NCI-H526 (cell line): ENCODE measurements at regions not wholly inside any gene's neighbourhood (a gene's known extent, or its start where the extent isn't known, plus 50 kb on each side); places are given as distances from the start of the nearest gene placed in this dataset.

Experiments
- DNase-seq, 2 experiments: peaks; one replicate each; lab custom pipeline; 2025; lab: John Stamatoyannopoulos, UW

- DNase-seq, result no peak
Observed at GRCh38 chr5:40385544-40385943, 294.2 kb upstream of the PTGER4 start.

GRCh38 chr5:40384782-40385390, 294.8 kb upstream of the PTGER4 start:
- DNase-seq, result no peak

- DNase-seq, result no peak
Observed at GRCh38 chr5:40383749-40384651, 295.7 kb upstream of the PTGER4 start.

GRCh38 chr5:40381676-40382363, 297.9 kb upstream of the PTGER4 start:
- no peak for DNase-seq

GRCh38 chr5:40381016-40381415, 298.7 kb upstream of the PTGER4 start:
- no peak for DNase-seq

GRCh38 chr5:40378396-40379177, 301.1 kb upstream of the PTGER4 start:
- no peak for DNase-seq

- no peak for DNase-seq
Observed at GRCh38 chr5:40376566-40376965, 303.1 kb upstream of the PTGER4 start.

GRCh38 chr5:40374853-40375252, 304.9 kb upstream of the PTGER4 start:
- no peak for DNase-seq

GRCh38 chr5:40368200-40368599, 311.5 kb upstream of the PTGER4 start:
- DNase-seq, result no peak

GRCh38 chr5:40367255-40367654, 312.5 kb upstream of the PTGER4 start:
- DNase-seq, result no peak

GRCh38 chr5:40365342-40366330, 314.1 kb upstream of the PTGER4 start:
- DNase-seq, result no peak

- DNase-seq, result no peak
Observed at GRCh38 chr5:40364441-40364840, 315.3 kb upstream of the PTGER4 start.

- no peak for DNase-seq
Observed at GRCh38 chr5:40361378-40361777, 318.3 kb upstream of the PTGER4 start.

GRCh38 chr5:40360685-40361084, 319.0 kb upstream of the PTGER4 start:
- DNase-seq, result no peak

GRCh38 chr5:40359832-40360231, 319.9 kb upstream of the PTGER4 start:
- DNase-seq, result no peak

GRCh38 chr5:40359093-40359492, 320.6 kb upstream of the PTGER4 start:
- DNase-seq, result no peak

- DNase-seq, result no peak
Observed at GRCh38 chr5:40356248-40356647, 323.5 kb upstream of the PTGER4 start.

GRCh38 chr5:40355846-40356245, 323.9 kb upstream of the PTGER4 start:
- DNase-seq, result no peak

GRCh38 chr5:40355181-40355580, 324.5 kb upstream of the PTGER4 start:
- DNase-seq, result no peak

GRCh38 chr5:40354171-40354570, 325.5 kb upstream of the PTGER4 start:
- DNase-seq, result no peak

- DNase-seq, result no peak
Observed at GRCh38 chr5:40353442-40353841, 326.3 kb upstream of the PTGER4 start.
